Epithelial cell of esophagus (primary cell): ENCODE measurements at regions not wholly inside any gene's neighbourhood (a gene's known extent, or its start where the extent isn't known, plus 50 kb on each side); places are given as distances from the start of the nearest gene placed in this dataset.

Experiments used
- DNase-seq: peaks from one replicate; pipeline ENCODE4 v3.0.0; 2010; ENCODE audit warnings: low read depth
- H3K4me3 ChIP-seq: 2 replicates; pipeline ENCODE4 v1.5.1; 2011; ENCODE audit warnings: mild to moderate bottlenecking, low read length, control low read depth
- TF ChIP-seq, protein P1 (sequence below): IDR thresholded peaks from 2 replicates; pipeline ENCODE4 v1.5.1; 2011; ENCODE audit warnings: low read depth, mild to moderate bottlenecking, low read length, control low read depth, inconsistent platforms; ENCODE audit not compliant: insufficient read depth; ENCODE audit errors: missing control alignments

DNA sequence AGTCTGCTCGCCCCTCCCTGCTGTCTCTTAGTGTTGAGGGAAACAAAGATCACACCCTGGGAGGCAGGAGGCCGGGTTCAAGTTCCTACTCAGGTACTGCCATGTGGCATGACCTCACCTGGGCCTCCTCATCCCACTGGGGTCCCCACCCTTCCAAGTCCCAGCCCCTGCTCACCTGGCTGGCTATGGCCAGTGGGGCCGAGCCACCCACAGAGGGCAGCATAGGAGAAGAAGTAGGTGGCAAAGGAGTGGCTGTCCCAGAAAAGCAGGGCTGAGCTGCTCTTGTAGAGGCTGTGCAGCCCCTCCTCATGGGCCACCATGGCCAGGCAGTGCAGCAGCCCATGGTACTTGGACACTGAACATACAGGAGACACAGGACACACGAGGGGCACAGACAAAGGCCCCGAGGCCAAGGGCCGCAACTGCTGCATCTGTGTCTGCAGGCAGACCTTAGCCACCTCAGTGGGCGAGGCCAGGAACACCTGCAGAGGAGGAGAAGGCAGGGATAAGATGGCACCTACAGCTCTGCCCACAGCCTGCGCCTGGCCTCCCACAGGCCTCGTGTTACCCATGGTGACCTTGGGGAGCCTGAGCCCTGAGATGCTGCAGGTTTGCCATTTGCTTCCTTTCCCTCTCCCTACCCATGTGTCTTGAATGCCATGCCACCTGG is 50.6 kb upstream of the MPEG1 start:
- peak; percentile 51 for DNase-seq

More for the DNA sequence above, 50.6 kb upstream of the MPEG1 start:
- H3K4me3 ChIP-seq: no peak overlapping the region
- TF ChIP-seq, protein P1, sequence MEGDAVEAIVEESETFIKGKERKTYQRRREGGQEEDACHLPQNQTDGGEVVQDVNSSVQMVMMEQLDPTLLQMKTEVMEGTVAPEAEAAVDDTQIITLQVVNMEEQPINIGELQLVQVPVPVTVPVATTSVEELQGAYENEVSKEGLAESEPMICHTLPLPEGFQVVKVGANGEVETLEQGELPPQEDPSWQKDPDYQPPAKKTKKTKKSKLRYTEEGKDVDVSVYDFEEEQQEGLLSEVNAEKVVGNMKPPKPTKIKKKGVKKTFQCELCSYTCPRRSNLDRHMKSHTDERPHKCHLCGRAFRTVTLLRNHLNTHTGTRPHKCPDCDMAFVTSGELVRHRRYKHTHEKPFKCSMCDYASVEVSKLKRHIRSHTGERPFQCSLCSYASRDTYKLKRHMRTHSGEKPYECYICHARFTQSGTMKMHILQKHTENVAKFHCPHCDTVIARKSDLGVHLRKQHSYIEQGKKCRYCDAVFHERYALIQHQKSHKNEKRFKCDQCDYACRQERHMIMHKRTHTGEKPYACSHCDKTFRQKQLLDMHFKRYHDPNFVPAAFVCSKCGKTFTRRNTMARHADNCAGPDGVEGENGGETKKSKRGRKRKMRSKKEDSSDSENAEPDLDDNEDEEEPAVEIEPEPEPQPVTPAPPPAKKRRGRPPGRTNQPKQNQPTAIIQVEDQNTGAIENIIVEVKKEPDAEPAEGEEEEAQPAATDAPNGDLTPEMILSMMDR: peak; percentile 49
